NCI-H187 treated with DMSO at 0.1 percent for 48 hours (cell line): ENCODE measurements at regions not wholly inside any gene's neighbourhood (a gene's known extent, or its start where the extent isn't known, plus 50 kb on each side); places are given as distances from the start of the nearest gene placed in this dataset.

Source experiments
- DNase-seq: peaks from one replicate; lab custom pipeline; 2025; lab: John Stamatoyannopoulos, UW

DNA sequence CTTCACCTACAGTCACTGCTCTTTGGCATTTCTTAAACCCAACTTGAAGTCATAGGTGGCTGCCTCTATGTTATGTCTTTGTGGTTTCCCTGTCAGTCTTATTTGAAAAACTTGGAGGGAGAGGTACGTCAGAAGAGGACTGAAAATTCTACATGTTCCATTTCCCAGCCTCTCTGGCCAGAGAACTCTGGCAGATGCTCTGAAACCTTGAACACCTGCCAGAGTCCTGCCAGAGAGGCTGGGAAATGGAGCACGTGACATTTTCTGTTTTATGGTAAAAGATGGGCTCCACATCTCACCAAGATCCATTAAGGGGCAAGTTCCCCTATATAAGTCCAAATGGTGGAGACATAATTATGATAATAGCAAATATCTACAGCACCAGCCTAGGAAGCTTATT lies 99.5 kb downstream of the MAFB start:
- no peak for DNase-seq

DNA sequence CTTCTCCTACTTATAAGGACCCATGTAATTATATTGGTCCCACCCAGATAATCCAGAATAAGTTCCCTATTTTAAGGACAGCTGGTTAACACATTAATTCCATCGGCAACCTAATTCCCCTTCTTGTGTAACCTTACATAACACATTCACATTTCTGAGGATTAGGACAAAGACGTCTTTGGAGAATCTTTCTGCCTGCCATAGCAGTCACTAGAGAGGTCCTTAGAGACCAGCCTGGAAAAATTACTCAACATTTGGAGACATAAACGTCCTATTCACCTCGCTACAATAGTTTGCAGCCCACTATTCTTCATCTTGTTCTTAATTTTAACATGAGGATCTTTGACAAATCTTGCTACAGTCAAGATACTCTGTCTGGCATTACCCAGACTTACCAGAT lies 100.1 kb downstream of the MAFB start:
- no peak for DNase-seq

DNA sequence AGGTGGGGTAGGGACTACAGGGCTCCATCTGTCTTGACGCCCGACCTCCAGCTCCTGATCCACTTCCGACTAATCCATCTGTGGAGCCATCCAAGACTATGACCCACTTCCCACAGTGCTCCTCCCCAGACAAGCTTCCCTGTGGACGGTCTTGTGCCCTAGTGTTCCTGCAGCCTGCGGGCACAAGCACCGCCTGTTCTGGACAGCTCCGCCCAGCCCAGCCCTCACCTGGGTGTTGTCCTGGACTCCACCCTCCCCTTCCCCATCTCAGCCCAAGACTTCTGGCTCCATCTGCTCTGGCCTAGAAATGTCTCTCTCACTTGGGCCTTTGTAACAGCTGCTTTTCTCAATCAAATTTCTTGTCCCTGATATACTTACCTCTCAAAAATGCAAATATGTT lies 102.0 kb downstream of the MAFB start:
- DNase-seq, result no peak

DNA sequence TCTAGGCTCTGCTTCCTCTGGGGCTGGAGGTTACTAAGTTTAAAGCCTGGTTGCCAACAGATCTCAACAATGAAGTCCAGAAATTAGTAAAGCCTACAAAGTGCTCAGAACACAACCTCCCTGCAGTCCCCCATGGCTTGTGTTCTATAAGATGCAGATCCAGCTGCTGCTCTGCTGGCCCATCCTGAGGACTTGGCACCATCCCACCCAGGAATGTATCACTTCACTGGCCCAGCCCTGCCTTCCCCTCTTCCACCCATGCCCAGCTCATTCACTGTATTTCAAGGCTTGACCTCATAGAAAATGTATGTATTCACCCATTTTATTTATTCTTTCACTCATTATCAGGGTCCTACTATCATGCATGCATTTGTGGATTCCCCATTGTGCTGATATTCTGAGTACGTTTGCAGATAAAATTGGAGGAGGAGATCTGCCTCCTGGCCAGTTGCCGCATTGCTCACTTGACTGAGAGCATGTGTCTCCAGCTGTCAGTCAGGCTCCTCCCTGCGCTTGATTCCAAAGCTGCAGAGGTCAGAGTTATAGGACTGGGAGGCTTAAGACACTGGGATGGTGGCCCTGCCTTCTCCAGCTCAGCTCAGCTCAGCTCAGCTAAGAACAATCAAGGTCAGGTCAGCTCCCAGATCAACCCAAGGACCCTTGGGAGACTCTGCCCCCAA lies 104.8 kb downstream of the MAFB start:
- no peak for DNase-seq

DNA sequence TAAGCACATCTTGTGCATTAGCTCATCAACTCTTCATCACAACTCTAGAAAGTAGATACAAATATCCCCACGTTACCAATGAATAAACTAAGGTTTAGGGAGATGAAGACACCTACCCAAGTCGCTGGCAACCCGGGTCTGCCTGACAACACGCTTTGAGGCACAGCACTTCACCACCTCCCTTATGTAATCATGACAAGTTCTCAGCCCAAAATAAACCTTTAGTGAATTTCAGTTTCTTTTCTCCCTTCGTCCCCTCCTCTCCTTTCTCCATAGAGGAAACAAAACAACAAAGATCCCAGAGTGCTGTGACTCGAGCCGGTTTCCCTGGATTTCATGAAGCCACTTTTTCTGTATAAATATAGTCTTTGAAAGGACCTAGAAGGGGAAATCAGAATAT lies 105.4 kb downstream of the MAFB start:
- DNase-seq, result no peak

DNA sequence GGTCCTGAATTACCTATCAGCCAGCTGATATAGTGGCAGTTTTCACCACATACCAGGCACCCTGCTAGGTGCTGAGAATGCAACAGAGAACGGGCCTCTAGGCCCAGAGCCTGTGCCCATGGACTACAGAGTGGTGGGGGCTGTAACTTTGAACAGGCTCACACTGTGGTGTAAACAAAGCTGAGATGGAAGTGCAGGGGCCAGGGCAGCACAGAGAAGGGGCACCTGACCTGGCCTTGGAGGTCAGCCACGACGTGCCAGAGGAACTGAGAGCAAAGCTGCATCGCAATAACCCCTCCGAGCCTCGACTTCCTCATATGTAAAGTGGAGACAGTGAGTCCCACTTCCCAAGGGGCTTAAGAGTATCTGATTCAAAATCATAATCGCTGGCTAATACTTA lies 105.8 kb downstream of the MAFB start:
- DNase-seq, result no peak

DNA sequence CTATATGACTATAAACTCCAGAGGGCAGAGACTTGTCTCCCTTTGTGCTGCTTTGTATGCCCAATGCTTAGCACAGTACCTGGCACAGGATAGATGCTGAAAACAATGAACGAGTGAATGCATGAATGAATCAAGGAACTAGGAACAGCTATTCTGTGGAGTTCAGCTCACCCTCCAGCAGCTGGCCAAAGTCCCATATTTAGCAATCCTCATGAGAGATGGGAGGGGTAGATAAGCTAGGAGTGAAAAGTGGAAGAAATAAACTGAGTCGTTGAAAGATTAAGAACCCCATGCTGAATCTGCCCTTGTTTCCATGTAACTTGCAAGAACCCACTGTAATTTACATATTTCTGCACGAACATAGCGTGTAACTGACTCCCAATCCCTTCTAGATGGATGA lies 106.5 kb downstream of the MAFB start:
- no peak for DNase-seq

DNA sequence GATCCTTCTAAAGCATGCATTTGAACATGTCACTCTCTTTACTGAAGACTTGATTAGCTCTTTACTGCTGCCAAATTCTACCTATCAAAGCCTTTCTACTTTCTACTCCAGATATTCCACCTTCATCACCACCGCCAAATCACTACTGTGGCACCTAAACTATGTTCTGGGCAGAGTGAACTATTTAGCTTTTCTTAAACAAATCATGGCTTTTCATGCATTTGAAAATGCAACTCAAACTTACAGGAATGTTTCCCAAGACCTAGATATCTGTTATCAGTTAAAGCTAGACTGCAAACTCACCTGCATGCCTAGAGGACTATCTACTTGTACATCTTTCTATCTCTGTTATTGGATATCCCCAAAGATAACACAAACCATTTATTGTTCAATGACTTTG lies 109.3 kb downstream of the MAFB start:
- DNase-seq, result no peak

DNA sequence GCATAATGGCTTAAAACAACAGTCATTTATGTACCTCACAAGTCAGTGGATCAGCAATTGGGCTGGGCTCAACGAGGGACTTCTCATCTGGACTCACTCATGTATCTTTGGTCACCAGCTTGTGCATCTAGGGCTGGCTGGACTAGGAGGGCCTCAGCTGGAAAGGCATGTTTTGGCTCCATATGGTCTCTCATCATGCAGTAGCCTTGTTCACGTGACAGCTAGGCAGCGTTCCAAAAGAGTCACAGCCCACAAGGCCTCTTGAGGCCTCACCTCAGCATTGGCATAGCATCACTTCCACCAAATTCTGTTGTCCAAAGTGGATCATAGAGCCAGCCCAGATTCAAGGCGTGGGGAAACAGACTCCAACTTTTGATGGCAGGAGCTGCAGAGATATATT lies 110.1 kb downstream of the MAFB start:
- no peak for DNase-seq

DNA sequence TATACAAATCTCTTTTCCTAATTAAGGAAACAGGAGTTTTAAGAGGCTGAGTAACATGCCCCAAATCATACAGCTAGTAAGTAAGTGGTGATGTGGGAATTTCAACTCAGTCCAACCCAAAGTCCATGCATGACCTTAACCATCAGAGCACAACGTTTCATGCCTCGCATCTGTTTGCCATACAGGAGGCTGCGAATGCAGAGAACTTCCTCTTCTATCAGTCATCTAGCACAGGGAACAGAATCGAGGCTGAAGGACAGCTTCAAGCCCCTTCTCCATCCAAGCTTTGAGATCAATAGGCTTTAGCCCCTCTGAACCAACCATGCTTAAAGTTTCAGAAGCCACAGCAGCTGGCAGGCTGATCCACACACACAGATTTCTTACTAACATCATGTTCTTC lies 113.2 kb downstream of the MAFB start:
- no peak for DNase-seq

DNA sequence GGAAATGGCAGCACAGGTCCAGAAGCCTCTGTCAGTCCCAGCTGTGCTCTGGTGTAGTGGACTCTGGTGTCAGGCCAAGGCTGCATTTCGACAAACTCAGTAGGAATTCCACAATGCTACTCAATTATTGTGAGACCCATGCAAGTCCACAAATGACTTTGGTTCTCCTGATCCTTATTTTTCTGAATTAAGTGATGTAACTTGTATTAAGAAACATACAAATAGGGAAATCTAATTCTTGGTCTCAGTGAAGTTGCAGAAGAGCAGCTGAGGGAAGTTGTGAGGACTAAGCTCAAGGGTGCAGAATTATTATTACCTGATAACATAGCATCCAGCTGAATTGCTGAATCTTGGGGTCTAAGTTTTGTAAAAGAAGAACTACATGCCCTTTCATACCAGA lies 116.8 kb downstream of the MAFB start:
- no peak for DNase-seq

DNA sequence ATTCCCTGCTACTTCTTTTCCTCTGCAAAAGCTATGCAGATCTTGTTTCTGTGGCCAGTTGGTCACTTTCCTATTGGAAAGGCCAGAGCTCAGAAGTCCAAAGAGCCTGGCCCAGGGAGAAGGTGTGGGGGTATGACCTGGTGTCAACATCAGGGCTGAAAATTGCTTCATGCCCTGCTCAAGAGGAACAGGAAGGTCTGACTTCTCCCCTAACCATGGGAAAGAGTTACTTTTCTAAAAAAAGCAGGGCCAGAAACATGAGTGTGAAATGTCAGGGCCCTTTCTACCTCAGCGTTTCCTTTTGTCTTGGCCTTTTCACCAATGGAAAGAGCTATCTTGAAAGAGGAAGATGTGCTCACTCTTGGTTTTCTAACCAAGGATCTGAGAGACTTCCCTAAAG lies 117.4 kb downstream of the MAFB start:
- DNase-seq, result no peak

DNA sequence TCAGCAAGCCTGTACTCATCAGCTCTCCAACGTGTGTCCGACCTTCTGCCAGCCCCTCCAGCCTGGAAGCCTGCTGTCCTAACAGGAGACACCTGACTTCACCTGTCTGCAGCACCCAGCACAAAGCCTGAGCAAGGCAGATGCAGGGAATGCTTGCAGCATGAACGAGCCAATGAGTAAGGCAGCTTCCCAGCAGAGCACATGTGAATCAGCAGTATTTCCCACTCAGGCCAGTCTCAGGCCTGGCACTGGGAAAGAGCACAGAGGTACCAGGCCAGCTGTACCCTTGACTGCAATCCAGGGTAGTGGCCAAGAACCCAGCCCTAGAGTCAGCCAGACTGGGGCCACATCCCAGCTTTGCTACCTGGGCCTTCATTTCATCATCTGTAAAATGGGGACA lies 120.8 kb downstream of the MAFB start:
- DNase-seq, result no peak

DNA sequence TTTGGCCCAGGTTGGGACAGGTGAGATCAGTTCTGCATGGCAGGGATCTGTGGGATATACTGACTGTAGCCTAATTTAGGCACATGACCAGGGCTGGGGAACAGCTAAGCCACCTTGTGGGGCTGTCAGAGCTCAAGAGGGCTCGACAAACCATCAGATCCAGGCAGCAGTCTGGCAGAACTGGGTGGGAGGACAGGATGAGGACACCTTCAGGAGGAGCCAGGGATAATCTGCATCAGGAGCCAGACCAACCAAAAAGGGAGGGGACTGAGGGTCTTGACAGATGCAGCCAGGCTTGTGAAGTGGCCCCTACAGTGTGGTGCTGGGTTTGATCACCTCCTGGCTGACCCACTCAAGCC lies 123.4 kb downstream of the MAFB start:
- no peak for DNase-seq

DNA sequence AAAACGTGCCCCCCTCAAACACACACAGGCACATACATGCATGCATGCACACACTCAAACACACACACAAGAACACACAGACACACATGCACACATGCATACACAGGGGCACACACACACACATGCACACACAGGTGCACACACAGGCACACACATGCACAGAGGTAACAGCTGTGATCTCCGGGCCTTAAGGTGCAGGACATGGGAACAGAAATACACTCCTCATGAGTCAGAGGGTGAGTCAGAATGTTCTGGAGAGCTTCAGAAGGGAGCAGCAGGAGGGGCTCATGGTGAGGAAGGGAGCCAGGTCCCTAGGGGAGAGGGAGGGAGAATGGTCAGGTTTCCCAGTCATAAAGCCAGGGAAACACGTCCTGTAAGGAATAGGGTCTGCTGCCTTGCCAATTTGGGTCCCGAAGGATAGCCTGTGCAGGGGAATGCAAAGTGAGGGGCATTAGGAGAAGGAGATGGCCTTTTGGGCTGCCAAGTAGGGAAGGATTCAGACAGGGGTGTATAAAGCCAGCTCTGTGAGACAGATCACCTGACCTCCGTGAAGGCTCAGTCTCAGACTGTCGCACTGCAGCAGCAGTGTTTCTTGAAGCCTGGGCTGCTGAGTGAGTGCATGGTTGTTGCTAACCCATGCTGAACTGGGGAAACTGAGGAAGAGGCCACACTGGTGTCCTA lies 123.9 kb downstream of the MAFB start:
- DNase-seq, result no peak

DNA sequence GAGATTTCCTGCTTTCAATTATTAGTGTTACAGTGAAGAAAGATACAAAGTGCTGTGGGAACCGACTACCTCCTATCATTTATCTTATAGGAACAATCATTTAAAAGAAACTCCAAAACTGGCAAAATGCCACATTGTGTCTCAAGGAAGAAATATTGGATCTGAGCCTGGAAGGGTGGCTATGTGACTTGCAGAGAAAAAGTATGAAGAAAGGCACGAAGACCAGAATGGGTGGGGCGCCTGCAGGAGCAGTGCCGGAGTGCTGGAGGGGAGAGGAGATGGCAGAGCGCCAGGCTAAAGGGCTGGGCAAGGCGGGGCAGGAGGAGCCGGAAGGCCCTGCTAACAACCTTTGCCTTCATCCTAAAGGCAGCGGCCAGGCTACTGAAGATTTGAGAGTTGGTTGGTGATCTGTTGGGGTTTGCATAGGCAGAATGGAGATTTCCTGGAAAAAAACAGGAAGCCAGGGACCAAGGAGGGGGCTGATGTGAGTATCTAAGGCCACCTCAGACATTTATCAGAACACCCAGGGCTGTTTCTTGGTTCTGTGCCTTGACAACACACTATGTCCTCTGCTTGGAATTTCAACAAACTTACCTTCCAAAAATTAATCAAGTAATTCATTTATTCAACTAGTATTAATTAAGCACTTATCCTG lies 125.6 kb downstream of the MAFB start:
- no peak for DNase-seq

DNA sequence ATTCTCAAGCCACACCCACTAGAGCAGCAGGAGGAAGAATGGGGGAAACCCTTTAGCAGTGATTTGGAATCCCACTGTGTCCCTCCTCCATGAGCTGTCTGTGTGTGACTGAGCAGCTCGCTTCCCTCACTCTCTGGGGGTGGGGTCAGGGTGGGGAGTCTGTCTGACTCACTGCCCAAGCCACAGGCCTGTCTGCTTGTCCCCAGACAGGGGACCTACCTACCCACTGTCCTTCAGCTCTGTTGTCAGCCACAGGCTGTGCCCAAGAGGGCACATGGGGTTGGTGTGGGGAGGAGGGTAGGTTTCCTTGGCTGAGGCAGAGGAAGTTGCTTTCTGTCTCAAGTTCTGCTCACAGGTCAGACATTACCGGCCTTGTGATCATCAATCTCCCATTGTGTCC lies 127.0 kb downstream of the MAFB start:
- DNase-seq, result no peak

DNA sequence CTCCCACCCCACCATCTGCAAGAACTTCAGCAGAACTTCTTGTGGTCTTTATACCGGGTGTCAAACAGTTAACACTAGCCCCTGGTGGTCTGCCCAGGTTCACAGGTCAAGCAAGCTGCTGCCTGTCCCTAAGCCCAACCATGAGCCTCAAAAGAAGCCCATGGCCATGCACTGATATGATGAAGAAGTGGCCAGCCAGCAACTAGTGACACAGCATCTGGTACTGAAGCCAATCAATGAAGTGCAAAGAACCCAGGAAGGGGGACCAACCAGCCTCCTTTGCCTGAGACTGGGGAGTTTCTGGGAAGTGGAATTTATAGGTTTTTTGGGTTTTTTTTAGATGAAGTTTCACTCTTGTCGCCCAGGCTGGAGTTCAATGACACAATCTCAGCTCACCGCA lies 127.8 kb downstream of the MAFB start:
- no peak for DNase-seq

DNA sequence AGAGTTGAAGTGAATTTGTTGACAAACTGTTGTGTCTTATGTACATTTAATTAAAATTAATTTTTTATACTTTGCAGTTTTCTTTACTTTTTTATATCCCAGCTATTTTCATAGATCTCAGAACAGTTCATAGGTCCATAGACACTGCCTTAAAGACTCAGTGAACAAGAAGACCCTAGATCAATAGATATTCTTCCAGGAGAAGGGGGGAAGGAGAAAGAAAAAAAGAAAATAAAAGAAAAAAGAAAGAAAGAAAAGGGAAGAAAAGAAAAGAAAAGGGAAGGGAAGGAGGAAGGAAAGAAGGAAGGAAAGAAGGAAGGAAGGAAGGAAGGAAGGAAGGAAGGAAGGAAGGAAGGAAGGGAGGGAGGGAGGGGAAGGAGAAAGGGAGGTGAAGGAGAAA lies 130.8 kb downstream of the MAFB start:
- DNase-seq, result no peak

DNA sequence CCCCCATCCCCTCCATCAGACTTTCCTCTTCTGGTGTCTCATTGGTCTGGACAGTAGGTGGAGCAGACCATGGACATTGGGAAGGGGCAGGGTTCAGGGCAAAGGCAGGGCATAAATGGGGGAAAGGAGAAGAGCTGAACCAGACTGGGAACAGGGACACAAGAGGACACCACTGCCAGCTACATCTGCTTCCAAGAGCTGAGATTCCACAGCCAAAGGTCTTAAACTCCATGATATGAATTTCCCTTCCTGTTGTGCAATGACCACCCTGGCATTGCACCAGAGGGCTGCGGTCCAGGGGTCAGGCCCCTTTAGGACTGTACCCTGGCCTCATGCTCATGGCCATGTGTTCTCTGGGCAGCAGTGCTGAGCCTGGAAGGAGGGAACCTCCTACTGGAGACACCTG lies 137.9 kb downstream of the MAFB start:
- no peak for DNase-seq

DNA sequence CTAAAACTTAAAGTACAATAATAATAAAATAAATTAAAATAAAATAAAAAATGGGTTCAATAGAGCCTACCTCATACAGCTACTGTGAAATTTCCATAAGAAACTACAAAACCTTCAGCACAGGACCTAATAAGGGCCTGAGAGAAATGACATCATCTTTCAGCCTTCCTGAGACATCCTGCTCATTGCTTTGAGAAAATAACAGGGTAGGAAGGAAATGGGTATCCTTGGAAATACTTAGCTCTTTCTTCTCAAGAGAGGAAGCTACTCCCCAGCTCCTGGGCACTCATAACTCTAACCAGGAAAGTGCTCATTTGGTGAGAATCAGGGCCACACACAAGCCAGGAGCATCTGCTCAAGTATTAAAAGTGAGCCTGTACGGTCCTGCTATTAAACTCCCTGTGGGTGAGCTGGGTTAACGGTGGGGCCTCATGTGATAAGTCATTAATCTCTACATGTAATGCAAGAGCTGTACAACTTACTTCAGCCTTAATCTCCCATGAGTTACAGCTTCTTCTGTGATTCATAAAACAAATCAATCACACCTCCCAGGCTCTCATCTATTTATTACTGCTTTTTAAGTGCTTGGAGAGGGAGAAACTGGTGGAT lies 141.4 kb downstream of the MAFB start:
- no peak for DNase-seq

DNA sequence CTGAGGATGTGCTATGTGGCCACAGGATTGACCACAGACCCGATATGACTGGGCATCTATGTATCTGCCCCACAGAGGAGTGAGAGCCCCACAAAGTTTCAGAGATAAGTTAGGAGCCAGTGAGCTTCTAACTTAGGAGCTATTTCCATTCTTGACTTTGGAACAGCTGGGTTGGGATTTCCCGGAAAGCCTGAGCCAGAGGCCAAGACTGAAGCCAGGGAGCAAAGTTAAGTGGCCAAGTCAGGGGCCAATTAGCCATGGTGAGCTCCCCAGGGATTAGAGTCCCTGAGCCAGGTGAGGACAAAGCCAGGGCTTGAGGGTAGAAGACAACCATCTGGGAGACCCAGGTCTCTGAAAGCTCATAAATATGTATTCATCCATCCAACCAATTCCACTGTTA lies 143.6 kb downstream of the MAFB start:
- no peak for DNase-seq

DNA sequence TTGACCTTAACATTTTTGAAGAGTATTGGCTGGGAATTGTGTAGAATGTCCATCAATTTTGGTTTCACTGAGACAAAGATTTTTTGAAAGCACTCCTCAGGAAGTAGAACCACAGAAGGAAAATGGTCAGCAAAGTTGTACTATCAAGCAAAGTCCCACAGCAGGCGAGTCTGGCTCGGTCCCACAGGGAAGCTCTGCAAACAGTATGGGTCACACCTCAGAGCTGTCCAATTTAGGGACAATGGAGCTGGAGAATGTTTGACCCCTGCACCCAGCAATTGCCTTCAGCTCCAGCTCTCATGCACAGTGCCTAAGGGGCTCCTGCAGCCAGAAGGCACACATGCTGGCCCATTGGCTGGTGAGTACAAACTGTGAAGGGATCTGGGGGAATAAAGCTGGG lies 147.0 kb downstream of the MAFB start:
- no peak for DNase-seq
